ENCODE measurements at regions not wholly inside any gene's neighbourhood (a gene's known extent, or its start where the extent isn't known, plus 50 kb on each side); places are given as distances from the start of the nearest gene placed in this dataset.

GRCh38 chr2:228522276-228522675 lies 340.8 kb upstream of the SPHKAP start:
- no peak overlapping the region for H3K9ac ChIP-seq (replicated peaks; ENCODE audit: extremely low read depth, insufficient read depth, low read length)
- intact Hi-C loops (cut with micrococcal nuclease) = no loop called here
- BruUV-seq (replicated peaks) = no TSS peak
- ChIA-PET POLR2A (no interaction called here), CTCF (no interaction called here)
- peaks cover 1% of the 10 kb centered on the region for H3K9me3 ChIP-seq (replicated peaks; ENCODE audit: control insufficient read depth, insufficient read depth, low read length)
- no peak overlapping the region for H3K27ac ChIP-seq (ENCODE audit: insufficient read depth, low read depth, low read length)
- no peaks in the 10 kb centered on the region for H4K20me1 ChIP-seq (replicated peaks; ENCODE audit: control insufficient read depth, extremely low read depth, insufficient read depth, low read length)
- H3K4me2 ChIP-seq (ENCODE audit: insufficient read depth, low read length) = no peak overlapping the region
- FAIRE-seq = no peak
- no peak overlapping the region for H3K4me3 ChIP-seq (replicated peaks in 1 of 3; ENCODE audit: insufficient read depth in 1 of 3, low read depth in 1 of 3, low read length in 3 of 3)
- dilution Hi-C loops (cut with MboI; ENCODE audit: extremely low pct_ligation_motif_present, low sequenced_read_pairs) = no loop called here
- TF ChIP-seq POLR2AphosphoS5 (IDR thresholded peaks at IDR 0.05; ENCODE audit: insufficient read depth, low read depth, low read length) (no peak), MYC (IDR thresholded peaks at IDR 0.05; ENCODE audit: low read depth, low read length) (no peak), MAX (IDR thresholded peaks at IDR 0.05; ENCODE audit: insufficient read depth, insufficient read length) (no peak), FOS (IDR thresholded peaks at IDR 0.05; ENCODE audit: borderline replicate concordance, insufficient read depth, low read length) (no peak), POLR2A (IDR thresholded peaks at IDR 0.05; ENCODE audit: low read depth, low read length) (no peak)
- no peaks in the 10 kb centered on the region for H3K9me1 ChIP-seq (replicated peaks; ENCODE audit: control insufficient read depth, extremely low read depth, insufficient read depth, low read length)
- no peaks in the 10 kb centered on the region for H3K79me2 ChIP-seq (ENCODE audit: control insufficient read depth, insufficient read depth, low read length)
- H2AFZ ChIP-seq (ENCODE audit: low read depth, low read length) = no peak overlapping the region
- no peaks in the 10 kb centered on the region for H3K27me3 ChIP-seq (ENCODE audit: control insufficient read depth in 2 of 2, insufficient read depth in 2 of 2, low read length in 2 of 2)
- DNase-seq (ENCODE audit: low read depth, low spot score) = no peak
- no peaks in the 10 kb centered on the region for H3K4me1 ChIP-seq (ENCODE audit: control insufficient read depth, extremely low read depth, insufficient read depth, low read length)
- no peaks in the 10 kb centered on the region for H3K36me3 ChIP-seq (ENCODE audit: control insufficient read depth in 2 of 2, extremely low read depth in 1 of 2, insufficient read depth in 2 of 2, low read length in 2 of 2)

GRCh38 chr2:228519561-228519960 lies 338.1 kb upstream of the SPHKAP start:
- Histone ChIP-seq H3K9me1 (replicated peaks; ENCODE audit: control insufficient read depth, extremely low read depth, insufficient read depth, low read length) (no peaks in the 10 kb centered on the region), H3K36me3 (ENCODE audit: control insufficient read depth in 2 of 2, extremely low read depth in 1 of 2, insufficient read depth in 2 of 2, low read length in 2 of 2) (no peaks in the 10 kb centered on the region), H3K4me3 (replicated peaks in 1 of 3; ENCODE audit: insufficient read depth in 1 of 3, low read depth in 1 of 3, low read length in 3 of 3) (no peak overlapping the region), H3K9ac (replicated peaks; ENCODE audit: extremely low read depth, insufficient read depth, low read length) (no peak overlapping the region), H2AFZ (ENCODE audit: low read depth, low read length) (no peak overlapping the region), H3K27ac (ENCODE audit: insufficient read depth, low read depth, low read length) (no peak overlapping the region), H3K9me3 (replicated peaks; ENCODE audit: control insufficient read depth, insufficient read depth, low read length) (peaks cover 1% of the 10 kb centered on the region), H3K4me1 (ENCODE audit: control insufficient read depth, extremely low read depth, insufficient read depth, low read length) (no peaks in the 10 kb centered on the region), H3K27me3 (ENCODE audit: control insufficient read depth in 2 of 2, insufficient read depth in 2 of 2, low read length in 2 of 2) (no peaks in the 10 kb centered on the region), H4K20me1 (replicated peaks; ENCODE audit: control insufficient read depth, extremely low read depth, insufficient read depth, low read length) (no peaks in the 10 kb centered on the region), H3K4me2 (ENCODE audit: insufficient read depth, low read length) (no peak overlapping the region), H3K79me2 (ENCODE audit: control insufficient read depth, insufficient read depth, low read length) (no peaks in the 10 kb centered on the region)
- no peak for DNase-seq (ENCODE audit: low read depth, low spot score)
- dilution Hi-C loops (cut with MboI; ENCODE audit: extremely low pct_ligation_motif_present, low sequenced_read_pairs) = no loop called here
- ChIA-PET POLR2A (no interaction called here), CTCF (no interaction called here)
- TF ChIP-seq GATA2 (IDR thresholded peaks at IDR 0.05; ENCODE audit: insufficient read depth, insufficient read length, low read depth, low read length) = no peak
- TF ChIP-seq MYC (IDR thresholded peaks at IDR 0.05; ENCODE audit: low read depth, low read length) = no peak
- no peak for TF ChIP-seq EZH2 (IDR thresholded peaks at IDR 0.05; ENCODE audit: borderline replicate concordance, low read depth, low read length, severe bottlenecking)
- no peak for TF ChIP-seq POLR2AphosphoS5 (IDR thresholded peaks at IDR 0.05; ENCODE audit: insufficient read depth, low read depth, low read length)
- TF ChIP-seq CTCF (IDR thresholded peaks at IDR 0.05; ENCODE audit: extremely low read depth in 1 of 2, insufficient read depth in 1 of 2, low read depth in 1 of 2, low read length in 2 of 2) = no peak
- TF ChIP-seq JUN (IDR thresholded peaks at IDR 0.05; ENCODE audit: borderline replicate concordance, insufficient read depth, insufficient read length, low read depth) = no peak
- TF ChIP-seq POLR2A (IDR thresholded peaks at IDR 0.05; ENCODE audit: low read depth, low read length) = no peak
- TF ChIP-seq FOS (IDR thresholded peaks at IDR 0.05; ENCODE audit: borderline replicate concordance, insufficient read depth, low read length) = no peak
- TF ChIP-seq MAX (IDR thresholded peaks at IDR 0.05; ENCODE audit: insufficient read depth, insufficient read length) = no peak
- intact Hi-C loops (cut with micrococcal nuclease) = no loop called here
- no TSS peak for BruUV-seq (replicated peaks)
- no peak for FAIRE-seq

Measured in endothelial cell of umbilical vein (primary cell).